ENCODE measurements at regions not wholly inside any gene's neighbourhood (a gene's known extent, or its start where the extent isn't known, plus 50 kb on each side); places are given as distances from the start of the nearest gene placed in this dataset.

DNA sequence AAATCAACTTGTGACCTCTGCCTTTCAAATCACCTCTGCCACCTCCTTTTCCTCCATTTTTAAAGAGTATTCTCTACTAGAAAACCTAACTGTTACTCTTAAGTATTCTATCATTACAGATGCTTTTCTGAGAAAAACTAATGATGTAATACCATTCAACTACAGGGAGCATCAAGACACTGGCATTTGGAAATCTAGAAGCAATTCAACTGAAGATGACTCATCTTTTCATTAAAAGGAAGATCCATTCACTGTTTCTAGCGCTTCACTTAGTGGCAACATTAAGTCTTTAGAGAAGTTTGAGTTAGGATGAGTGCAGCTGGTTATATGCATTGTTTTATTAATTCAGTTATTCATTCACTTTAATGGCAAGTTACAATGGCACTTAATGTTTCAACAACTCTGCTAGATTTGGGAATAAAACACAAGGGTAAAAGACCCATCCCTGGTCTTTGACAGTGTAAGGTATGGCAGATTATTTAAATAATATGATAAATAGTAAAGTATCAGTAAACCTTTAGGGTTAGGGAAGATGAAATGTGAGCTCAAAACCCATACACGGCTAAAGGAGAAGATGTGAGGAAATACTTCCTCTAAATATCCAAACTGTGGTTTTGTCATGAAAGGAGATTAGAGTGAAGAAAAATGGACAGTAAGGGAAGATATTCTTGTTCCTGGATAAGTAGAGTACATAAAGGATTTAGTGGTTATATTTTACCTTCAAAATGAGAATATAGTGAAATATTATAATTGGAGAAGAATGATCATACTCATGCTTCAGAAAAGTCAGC, 61.7 kb downstream of the KCNJ2 start:
- DNase-seq = no peak

DNA sequence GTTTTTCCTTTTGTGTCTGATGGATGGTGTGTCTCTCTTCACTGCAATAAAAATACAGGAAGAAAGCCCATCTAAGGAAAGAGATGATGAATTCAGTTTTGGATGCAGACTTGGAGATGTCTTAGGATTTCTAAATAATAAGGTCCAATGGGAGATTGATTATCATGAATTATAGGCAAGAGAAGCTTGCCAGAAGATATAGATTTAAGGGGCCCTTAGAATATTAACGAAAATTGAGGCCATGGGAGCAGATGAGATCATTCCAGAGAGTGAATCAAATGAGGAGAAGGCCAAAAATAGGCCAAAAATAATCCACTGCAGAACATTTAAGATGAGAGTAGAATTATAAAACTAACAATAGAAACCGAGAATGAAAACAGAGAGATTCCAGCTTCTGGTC, 63.1 kb downstream of the KCNJ2 start:
- DNase-seq = no peak

DNA sequence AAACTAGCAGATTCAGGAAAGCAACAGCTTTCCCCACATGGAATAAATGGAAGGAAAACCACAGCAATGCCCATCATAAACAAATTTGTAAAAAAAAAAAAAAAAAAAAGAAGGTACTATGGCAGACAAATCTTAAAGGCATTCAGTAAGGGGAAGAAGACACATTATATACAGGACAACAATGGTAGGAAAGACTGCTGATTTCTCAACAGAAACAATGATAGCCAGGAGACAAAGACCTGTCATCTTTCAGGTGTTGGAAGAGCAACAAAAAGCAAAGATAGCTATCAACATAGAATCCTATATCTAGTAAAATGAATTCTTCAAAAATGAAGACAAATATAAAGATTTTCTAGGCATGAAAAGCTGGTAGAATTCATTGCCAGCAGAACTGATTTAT, 65.9 kb downstream of the KCNJ2 start:
- DNase-seq = no peak

DNA sequence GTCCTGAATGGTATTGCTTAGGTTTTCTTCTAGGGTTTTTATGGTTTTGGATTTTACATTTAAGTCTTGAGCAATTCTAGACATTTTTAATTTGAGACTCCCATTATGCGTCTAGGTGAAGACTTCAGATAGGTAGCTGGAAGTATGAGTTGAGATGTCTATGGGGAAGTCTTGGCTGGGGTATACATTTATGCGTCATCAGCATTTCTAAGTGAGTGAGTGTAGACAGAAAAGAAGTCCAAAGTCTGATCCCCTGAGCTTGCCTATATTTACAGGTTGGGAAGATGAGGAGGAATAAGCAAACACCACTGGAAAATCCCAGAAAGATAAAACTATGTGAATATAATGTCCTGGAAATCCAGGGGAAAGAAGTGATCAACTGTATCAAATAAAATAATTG, 68.9 kb downstream of the KCNJ2 start:
- no peak for DNase-seq

- no peak for DNase-seq
Observed at GRCh38 chr17:70238646-70239045, 69.3 kb downstream of the KCNJ2 start.

DNA sequence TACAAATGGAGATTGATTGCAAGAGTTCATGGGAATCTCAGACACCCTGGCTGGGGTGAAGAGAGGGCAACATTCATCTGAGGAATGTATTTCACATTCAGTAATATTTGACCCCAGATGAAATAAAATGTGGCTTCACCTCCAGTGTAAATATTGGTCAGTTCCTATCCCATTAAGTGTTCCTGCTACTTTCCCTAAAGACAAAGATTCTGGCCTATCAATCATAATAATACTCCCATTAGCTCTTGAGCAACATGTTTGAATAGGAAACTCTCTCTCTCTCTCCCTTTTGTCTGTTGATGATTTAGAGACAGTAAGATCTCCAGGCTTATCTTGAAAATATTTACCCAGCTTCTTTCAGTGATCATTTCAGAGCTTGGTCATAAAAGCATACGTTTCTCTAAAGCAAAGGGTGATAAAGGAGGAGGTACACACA, 70.1 kb downstream of the KCNJ2 start:
- DNase-seq = no peak

- DNase-seq = no peak
Observed at GRCh38 chr17:70241071-70241470, 71.7 kb downstream of the KCNJ2 start.

DNA sequence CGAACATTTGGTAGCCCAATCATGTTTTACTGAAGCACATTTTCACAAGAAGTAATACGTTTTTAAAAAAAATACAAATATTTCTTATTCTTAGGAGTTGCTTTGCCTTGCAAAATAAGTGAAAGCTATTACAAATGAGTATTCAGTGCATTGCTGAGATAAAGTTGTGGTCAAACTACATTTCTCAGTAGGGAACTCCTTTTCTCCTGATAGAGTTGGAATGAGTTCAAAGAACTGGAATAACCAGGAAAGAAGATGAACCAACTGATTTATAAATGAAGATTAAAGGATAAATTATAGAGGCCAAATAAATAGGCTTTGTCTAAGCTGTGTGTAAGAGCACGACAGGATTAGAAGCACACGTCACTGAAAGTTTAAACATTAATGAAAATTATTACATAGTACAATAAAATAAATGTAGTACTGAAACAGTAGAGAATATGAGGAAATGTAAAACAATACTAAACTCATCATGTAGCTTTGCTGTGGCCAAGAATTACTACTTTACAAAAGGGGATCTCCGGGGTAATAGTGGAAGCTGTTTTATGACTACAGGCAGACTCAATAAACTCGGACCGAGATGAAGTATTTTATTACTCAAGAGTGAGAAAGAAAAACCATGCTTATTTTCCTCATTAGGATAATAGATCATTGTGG, 73.6 kb downstream of the KCNJ2 start:
- DNase-seq = no peak

DNA sequence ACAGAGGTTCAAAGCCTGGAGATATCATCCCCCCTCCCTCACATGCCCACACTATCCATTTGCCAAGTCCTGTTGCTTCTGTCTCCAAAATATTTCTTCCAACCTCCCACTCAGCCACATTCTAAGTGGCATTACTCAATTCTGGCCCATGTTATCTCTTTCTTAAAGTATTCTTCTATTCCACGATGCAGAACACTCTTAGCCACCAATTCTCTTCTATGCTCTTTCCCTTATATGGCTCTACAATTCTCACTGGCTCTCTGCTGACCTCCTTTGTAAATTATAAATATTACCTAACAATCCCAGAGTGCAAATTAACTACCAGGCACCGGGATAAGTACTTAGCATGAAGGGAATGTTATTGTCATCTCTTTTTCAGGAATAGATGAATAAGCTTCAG, 82.4 kb downstream of the KCNJ2 start:
- no peak for DNase-seq

DNA sequence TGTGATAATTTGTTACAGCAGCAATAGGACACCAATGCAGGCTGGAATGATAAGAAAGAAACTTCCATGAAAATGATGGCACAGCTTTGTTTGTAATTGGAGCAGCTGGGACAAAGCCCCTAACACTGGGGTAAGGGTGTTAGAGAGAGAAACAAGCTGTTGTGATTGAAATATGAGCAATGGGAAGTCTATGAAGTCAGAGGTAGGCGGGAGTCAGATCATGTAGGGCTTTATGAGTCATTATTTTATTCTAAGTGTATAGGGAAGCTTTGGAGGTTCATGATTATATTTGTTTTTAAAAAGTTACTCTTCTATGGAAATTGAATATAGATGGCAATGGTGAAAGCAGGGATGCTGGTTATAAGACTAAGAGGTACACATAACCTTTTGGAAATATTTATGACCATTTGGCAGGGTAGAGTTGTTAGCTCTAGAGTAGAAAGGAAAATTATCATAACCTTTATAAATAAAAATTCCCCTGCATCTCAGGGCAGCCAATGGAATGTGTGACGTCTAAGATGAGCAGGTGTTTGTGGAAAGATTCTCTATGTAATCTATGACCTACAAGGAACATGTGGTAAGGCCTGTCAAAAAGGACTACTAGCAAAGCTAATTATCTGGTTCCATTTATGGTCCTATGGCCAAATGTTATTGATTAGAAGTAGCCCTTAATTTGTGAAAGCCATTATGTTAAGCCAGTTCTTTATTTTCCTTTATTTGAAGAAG, 85.6 kb downstream of the KCNJ2 start:
- no peak for DNase-seq

DNA sequence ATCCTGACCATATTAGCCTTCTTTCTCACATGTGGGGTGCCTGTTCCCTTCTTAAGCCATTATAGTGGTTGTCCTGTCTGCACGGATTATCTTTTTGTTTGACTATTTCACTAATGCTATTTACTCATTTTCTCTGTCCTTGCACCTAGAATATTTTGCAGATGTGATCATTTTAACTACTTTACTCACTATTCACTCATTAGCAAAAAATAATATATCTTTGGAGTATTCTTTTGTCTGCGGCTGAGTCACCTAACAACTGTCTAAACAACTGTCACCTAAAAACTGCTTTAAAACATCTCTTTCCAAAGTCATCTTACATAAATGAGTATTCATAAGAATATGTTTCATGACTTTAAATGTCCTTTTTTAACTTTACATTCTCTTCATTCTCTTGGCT, 87.4 kb downstream of the KCNJ2 start:
- no peak for DNase-seq

GRCh38 chr17:70258465-70258864, 89.1 kb downstream of the KCNJ2 start:
- no peak for DNase-seq

GRCh38 chr17:70259400-70259799, 90.1 kb downstream of the KCNJ2 start:
- no peak for DNase-seq

- DNase-seq = no peak
Observed at GRCh38 chr17:70261170-70261569, 91.8 kb downstream of the KCNJ2 start.

- no peak for DNase-seq
Observed at GRCh38 chr17:70265471-70265870, 96.1 kb downstream of the KCNJ2 start.

- no peak for DNase-seq
Observed at GRCh38 chr17:70266394-70266793, 97.1 kb downstream of the KCNJ2 start.

- no peak for DNase-seq
Observed at GRCh38 chr17:70268383-70268782, 99.1 kb downstream of the KCNJ2 start.

GRCh38 chr17:70270554-70270953, 101.2 kb downstream of the KCNJ2 start:
- no peak for DNase-seq

DNA sequence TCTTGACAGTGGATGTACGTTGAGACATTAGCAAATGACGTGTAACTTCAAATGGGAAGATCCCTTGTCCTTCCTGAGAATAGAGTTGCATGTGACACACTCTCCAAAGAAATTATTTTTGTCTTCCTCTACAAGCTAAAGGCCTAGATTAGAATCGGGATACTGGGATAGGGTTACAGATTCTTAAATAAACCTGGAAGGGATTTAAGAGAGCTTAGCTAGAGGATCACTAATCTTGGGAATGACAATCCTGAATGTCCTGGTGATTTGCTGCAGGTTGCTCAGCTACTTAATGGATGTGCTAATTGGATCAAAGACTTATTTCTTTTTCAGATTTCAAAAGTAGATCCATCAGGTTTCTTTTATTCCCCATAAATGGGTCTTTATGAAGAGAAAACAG, 101.9 kb downstream of the KCNJ2 start:
- no peak for DNase-seq

GRCh38 chr17:70271672-70272071, 102.3 kb downstream of the KCNJ2 start:
- no peak for DNase-seq

DNA sequence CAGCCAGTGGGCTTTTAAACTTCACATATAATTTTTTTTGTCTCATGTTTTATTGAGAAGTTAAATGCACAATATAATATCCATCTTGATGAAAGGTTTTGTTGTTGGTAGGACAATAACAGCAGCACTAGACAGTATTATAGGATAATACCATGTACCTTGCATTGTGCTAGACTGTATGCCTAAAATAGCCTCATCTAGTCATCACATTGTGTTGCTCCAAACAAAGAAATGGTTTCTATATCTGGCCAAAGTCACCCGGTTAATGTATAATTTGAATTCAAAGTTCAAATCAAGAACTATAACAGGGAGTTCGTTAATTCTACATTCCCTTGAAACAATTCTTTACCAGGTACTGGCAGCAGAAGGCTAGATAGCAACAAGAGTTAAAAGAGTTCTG, 104.9 kb downstream of the KCNJ2 start:
- DNase-seq = no peak

- DNase-seq = no peak
Observed at GRCh38 chr17:70276906-70277305, 107.6 kb downstream of the KCNJ2 start.

GRCh38 chr17:70278844-70279462, 109.6 kb downstream of the KCNJ2 start:
- DNase-seq = no peak

- DNase-seq = no peak
Observed at GRCh38 chr17:70286391-70286790, 117.1 kb downstream of the KCNJ2 start.
